Stomach (tissue), 8 donors: ENCODE measurements at regions not wholly inside any gene's neighbourhood (a gene's known extent, or its start where the extent isn't known, plus 50 kb on each side); places are given as distances from the start of the nearest gene placed in this dataset.

ENCODE experiments used
- DNase-seq, 2 donors: peaks; one replicate each; pipeline versions ENCODE4 v3.0.0 to v3.0.0-alpha.2; 2013 to 2019
- H3K27ac ChIP-seq, 5 donors: fragments of 200-600 bp in 4 of 5; sonication (generic) in 4 of 5; one replicate each; pipeline ENCODE4 v1.5.1; 2013 to 2019; ENCODE audit warnings: mild to moderate bottlenecking in 1 of 5, moderate library complexity in 1 of 5
- H3K27me3 ChIP-seq, 3 donors: fragments of 200-600 bp; sonication (generic); one replicate each; pipeline ENCODE4 v1.5.1; 2017 to 2019; ENCODE audit warnings: mixed run types in 1 of 3
- H3K36me3 ChIP-seq, 4 donors: fragments of 200-600 bp; sonication (generic); 1 replicate in 3 of 4; 2 replicates in 1 of 4; pipeline ENCODE4 v1.5.1; 2016 to 2019
- H3K4me1 ChIP-seq, 4 donors: fragments of 200-600 bp; sonication (generic); one replicate each; pipeline ENCODE4 v1.5.1; 2016 to 2019
- H3K4me3 ChIP-seq, 4 donors: fragments of 200-600 bp; sonication (generic) in 3 of 4; one replicate each; pipeline ENCODE4 v1.5.1; 2016 to 2019; ENCODE audit warnings: mild to moderate bottlenecking in 1 of 4
- H3K9me3 ChIP-seq, 4 donors: fragments of 200-600 bp; sonication (generic); one replicate each; pipeline ENCODE4 v1.5.1; 2016 to 2019
- CTCF ChIP-seq, 7 experiments: fragments of 450-650 bp in 4 of 7; fragments of 200-600 bp in 3 of 7; sonication (generic) in 3 of 7; IDR thresholded peaks; one replicate each; pipeline ENCODE4 v1.5.1; 2016 to 2019; ENCODE audit warnings: antibody characterized with exemption in 7 of 7, control low read depth in 2 of 7, mild to moderate bottlenecking in 1 of 7
- EP300 ChIP-seq: sonication (generic); formaldehyde crosslinking; IDR thresholded peaks from one replicate; pipeline ENCODE4 v1.6.1; 2017; ENCODE audit warnings: antibody characterized with exemption
- POLR2A ChIP-seq, 4 donors: fragments of 450-650 bp; IDR thresholded peaks; one replicate each; pipeline ENCODE4 v1.6.1; 2016; ENCODE audit warnings: antibody characterized with exemption in 4 of 4, control low read depth in 2 of 4, mild to moderate bottlenecking in 1 of 4, moderate library complexity in 1 of 4
- POLR2AphosphoS5 ChIP-seq, 3 donors: sonication (generic); formaldehyde crosslinking; IDR thresholded peaks; one replicate each; pipeline ENCODE4 v1.6.1; 2016; ENCODE audit warnings: antibody characterized with exemption in 3 of 3
- WGBS, 5 donors: extraction: QIAGEN DNeasy Blood & Tissue Kit in 3 of 5; methylation state at CpG; one replicate each; pipeline versions ENCODE4 v1.1.5 to v1.1.7; 2013 to 2018; 5-methylcytosine and 5-hydroxymethylcytosine counted together
- intact Hi-C: fragments of 100-400 bp; cut with DNase I; formaldehyde crosslinking; loops from one replicate; pipeline ENCODE4 v1.15.1; 2023; ENCODE audit warnings: low total_unique reads
- donor health status: healthy with polysubstance abuse.
- donor health status: Bipolar disorder and iron deficiency.
- donor health status: healthy.

GRCh38 chr11:106426696-106427095 lies 349.2 kb downstream of the AASDHPPT start:
- H3K27me3 ChIP-seq, result no peaks in the 10 kb centered on the region
- no peaks in the 10 kb centered on the region for H3K36me3 ChIP-seq
- no peak for TF ChIP-seq EP300
- no peak for TF ChIP-seq CTCF (IDR thresholded peaks at IDR 0.05)
- no peak for TF ChIP-seq POLR2A (IDR thresholded peaks at IDR 0.05)
- TF ChIP-seq POLR2AphosphoS5 (IDR thresholded peaks at IDR 0.05), result no peak
- no peaks in the 10 kb centered on the region for H3K4me1 ChIP-seq
- no peak overlapping the region for H3K27ac ChIP-seq
- H3K4me3 ChIP-seq, result no peak overlapping the region
- intact Hi-C loops, result no loop called here
- no peak for DNase-seq
- H3K9me3 ChIP-seq, result no peaks in the 10 kb centered on the region

- H3K36me3 ChIP-seq, result no peaks in the 10 kb centered on the region
- H3K4me3 ChIP-seq, result no peak overlapping the region
- no peak for DNase-seq
- no peak for TF ChIP-seq POLR2A (IDR thresholded peaks at IDR 0.05)
- TF ChIP-seq POLR2AphosphoS5 (IDR thresholded peaks at IDR 0.05), result no peak
- no peak for TF ChIP-seq EP300
- no peak for TF ChIP-seq CTCF (IDR thresholded peaks at IDR 0.05)
- WGBS, 5 donors, result 73 to 81% (median 80%) methylated on average over 2 of the region's 2 CpGs
- H3K9me3 ChIP-seq, result no peaks in the 10 kb centered on the region
- H3K27ac ChIP-seq, result no peak overlapping the region
- no peaks in the 10 kb centered on the region for H3K27me3 ChIP-seq
- intact Hi-C loops, result no loop called here
- H3K4me1 ChIP-seq, result no peaks in the 10 kb centered on the region
Observed at GRCh38 chr11:106427736-106428135, 350.3 kb downstream of the AASDHPPT start.

- H3K9me3 ChIP-seq, result no peaks in the 10 kb centered on the region
- no peaks in the 10 kb centered on the region for H3K36me3 ChIP-seq
- H3K4me3 ChIP-seq, result no peak overlapping the region
- no peaks in the 10 kb centered on the region for H3K4me1 ChIP-seq
- no peak for TF ChIP-seq POLR2AphosphoS5 (IDR thresholded peaks at IDR 0.05)
- H3K27me3 ChIP-seq, result no peaks in the 10 kb centered on the region
- intact Hi-C loops, result no loop called here
- 31 to 74% (median 51%) methylated on average over 1 of the region's 1 CpG for WGBS, 5 donors
- no peak for DNase-seq
- H3K27ac ChIP-seq, result no peak overlapping the region
Observed at GRCh38 chr11:106442032-106442431, 364.6 kb downstream of the AASDHPPT start.

GRCh38 chr11:106446302-106446701 lies 368.8 kb downstream of the AASDHPPT start:
- Histone ChIP-seq H3K27ac (no peak overlapping the region), H3K4me3 (no peak overlapping the region), H3K9me3 (no peaks in the 10 kb centered on the region), H3K36me3 (no peaks in the 10 kb centered on the region), H3K4me1 (no peaks in the 10 kb centered on the region), H3K27me3 (no peaks in the 10 kb centered on the region)
- intact Hi-C loops, result no loop called here
- WGBS, 5 donors, result 92 to 100% (median 98%) methylated on average over 1 of the region's 1 CpG
- TF ChIP-seq EP300 (no peak), POLR2A (IDR thresholded peaks at IDR 0.05) (no peak), POLR2AphosphoS5 (IDR thresholded peaks at IDR 0.05) (no peak), CTCF (IDR thresholded peaks at IDR 0.05) (no peak)
- DNase-seq, result no peak

- intact Hi-C loops, result no loop called here
- no peaks in the 10 kb centered on the region for H3K9me3 ChIP-seq
- TF ChIP-seq POLR2A (IDR thresholded peaks at IDR 0.05), result no peak
- no peak for TF ChIP-seq POLR2AphosphoS5 (IDR thresholded peaks at IDR 0.05)
- TF ChIP-seq EP300, result no peak
- no peak for TF ChIP-seq CTCF (IDR thresholded peaks at IDR 0.05)
- no peaks in the 10 kb centered on the region for H3K27me3 ChIP-seq
- DNase-seq, result no peak
- 51 to 65% (median 58%) methylated on average over 4 of the region's 4 CpGs for WGBS, 5 donors
- H3K4me1 ChIP-seq, result no peaks in the 10 kb centered on the region
- no peak overlapping the region for H3K4me3 ChIP-seq
- no peak overlapping the region for H3K27ac ChIP-seq
- no peaks in the 10 kb centered on the region for H3K36me3 ChIP-seq
Observed at GRCh38 chr11:106446955-106447354, 369.5 kb downstream of the AASDHPPT start.
